Gastrocnemius medialis (tissue), 4 donors: ENCODE measurements at regions not wholly inside any gene's neighbourhood (a gene's known extent, or its start where the extent isn't known, plus 50 kb on each side); places are given as distances from the start of the nearest gene placed in this dataset.

Experiments used
- POLR2A ChIP-seq, 2 donors: fragments of 450-650 bp; IDR thresholded peaks; one replicate each; pipeline ENCODE4 v1.6.1; 2017; ENCODE audit warnings: antibody characterized with exemption in 2 of 2, mild to moderate bottlenecking in 2 of 2, moderate library complexity in 2 of 2
- TF ChIP-seq, protein P1 (sequence below), 5 experiments: fragments of 450-650 bp in 3 of 5; fragments of 200-600 bp in 2 of 5; sonication (generic) in 2 of 5; IDR thresholded peaks in 4 of 5; conservative IDR thresholded peaks in 1 of 5; 1 replicate in 4 of 5; 2 replicates in 1 of 5; pipeline ENCODE4 v1.5.1; 2016 to 2019; ENCODE audit warnings: antibody characterized with exemption in 5 of 5, mild to moderate bottlenecking in 3 of 5, moderate library complexity in 3 of 5

DNA sequence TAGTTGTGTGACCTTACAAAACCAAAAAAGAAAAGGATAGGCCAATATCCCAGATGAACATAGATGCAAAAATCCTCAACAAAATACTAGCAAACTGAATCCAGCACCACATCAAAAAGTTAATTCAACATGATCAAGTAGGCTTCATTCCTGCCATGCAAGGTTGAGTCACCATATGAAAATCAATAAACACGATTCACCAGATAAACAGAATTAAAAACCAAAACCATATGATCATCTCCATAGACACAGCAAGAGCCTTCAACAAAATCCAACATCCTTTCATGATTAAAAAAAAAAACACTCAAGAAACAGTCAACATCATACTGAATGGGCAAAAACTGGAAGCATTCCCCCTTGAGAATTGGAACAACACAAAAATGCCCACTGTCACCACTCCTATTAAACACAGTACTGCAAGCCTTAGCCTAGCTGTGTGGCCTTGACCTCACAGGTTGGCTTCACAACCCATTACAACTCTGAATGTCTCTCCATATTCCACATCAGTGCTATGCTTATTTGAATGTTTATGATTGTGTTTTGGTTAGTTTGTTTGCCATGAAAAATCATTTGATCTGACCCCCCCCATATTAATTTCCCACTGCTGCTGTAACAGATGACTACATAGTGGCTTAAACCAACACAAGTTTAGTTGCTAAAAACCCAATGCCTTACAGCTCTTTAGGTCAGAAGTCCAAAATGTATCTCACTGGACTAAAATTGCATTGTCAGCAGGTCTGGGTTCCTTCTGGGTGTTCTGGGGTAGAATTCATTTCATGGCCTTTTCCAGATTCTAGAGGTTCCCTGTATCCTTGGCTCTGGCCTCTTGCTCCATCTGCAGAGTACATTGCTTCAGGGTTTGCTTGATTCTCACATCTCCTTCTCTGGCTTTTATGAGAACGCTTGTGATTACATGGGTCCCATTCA is 257.1 kb upstream of the DYNLRB2 start:
- TF ChIP-seq, protein P1, sequence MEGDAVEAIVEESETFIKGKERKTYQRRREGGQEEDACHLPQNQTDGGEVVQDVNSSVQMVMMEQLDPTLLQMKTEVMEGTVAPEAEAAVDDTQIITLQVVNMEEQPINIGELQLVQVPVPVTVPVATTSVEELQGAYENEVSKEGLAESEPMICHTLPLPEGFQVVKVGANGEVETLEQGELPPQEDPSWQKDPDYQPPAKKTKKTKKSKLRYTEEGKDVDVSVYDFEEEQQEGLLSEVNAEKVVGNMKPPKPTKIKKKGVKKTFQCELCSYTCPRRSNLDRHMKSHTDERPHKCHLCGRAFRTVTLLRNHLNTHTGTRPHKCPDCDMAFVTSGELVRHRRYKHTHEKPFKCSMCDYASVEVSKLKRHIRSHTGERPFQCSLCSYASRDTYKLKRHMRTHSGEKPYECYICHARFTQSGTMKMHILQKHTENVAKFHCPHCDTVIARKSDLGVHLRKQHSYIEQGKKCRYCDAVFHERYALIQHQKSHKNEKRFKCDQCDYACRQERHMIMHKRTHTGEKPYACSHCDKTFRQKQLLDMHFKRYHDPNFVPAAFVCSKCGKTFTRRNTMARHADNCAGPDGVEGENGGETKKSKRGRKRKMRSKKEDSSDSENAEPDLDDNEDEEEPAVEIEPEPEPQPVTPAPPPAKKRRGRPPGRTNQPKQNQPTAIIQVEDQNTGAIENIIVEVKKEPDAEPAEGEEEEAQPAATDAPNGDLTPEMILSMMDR (IDR thresholded peaks at IDR 0.05 in 4 of 5, conservative IDR thresholded peaks at IDR 0.05 in 1 of 5) = no peak
- no peak for TF ChIP-seq POLR2A (IDR thresholded peaks at IDR 0.05)
